ENCODE measurements at regions not wholly inside any gene's neighbourhood (a gene's known extent, or its start where the extent isn't known, plus 50 kb on each side); places are given as distances from the start of the nearest gene placed in this dataset.

DNA sequence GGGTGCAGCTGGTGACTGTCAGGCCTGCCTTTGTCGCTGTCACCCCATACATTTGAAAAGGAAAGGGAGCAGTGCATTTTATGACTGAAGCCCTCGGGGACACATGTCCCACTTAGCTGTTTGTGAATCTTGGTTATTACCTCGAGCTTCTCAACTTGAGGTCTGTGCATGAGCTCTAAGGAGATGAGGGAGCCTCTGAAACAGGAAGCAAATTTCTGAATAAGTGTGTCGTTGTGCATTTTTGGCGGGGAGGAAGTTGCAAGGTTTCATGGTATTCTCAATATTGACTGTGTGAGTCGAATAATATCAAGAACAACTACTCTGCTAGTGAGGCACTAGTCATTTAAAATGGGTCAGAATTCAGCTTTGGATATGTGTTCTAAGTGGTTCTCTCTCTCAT lies 149.7 kb upstream of the PLET1 start:
- POLR2A ChIA-PET, result no interaction called here
- no peak overlapping the region for H3K4me3 ChIP-seq (ENCODE audit: low read depth, low read length)
- CTCF ChIA-PET, result no interaction called here
- DNase-seq (ENCODE audit: low read depth, low spot score), result no peak
- TF ChIP-seq, protein P1, sequence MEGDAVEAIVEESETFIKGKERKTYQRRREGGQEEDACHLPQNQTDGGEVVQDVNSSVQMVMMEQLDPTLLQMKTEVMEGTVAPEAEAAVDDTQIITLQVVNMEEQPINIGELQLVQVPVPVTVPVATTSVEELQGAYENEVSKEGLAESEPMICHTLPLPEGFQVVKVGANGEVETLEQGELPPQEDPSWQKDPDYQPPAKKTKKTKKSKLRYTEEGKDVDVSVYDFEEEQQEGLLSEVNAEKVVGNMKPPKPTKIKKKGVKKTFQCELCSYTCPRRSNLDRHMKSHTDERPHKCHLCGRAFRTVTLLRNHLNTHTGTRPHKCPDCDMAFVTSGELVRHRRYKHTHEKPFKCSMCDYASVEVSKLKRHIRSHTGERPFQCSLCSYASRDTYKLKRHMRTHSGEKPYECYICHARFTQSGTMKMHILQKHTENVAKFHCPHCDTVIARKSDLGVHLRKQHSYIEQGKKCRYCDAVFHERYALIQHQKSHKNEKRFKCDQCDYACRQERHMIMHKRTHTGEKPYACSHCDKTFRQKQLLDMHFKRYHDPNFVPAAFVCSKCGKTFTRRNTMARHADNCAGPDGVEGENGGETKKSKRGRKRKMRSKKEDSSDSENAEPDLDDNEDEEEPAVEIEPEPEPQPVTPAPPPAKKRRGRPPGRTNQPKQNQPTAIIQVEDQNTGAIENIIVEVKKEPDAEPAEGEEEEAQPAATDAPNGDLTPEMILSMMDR (IDR thresholded peaks at IDR 0.05; ENCODE audit: insufficient read depth, low read length, missing control alignments), result no peak

DNA sequence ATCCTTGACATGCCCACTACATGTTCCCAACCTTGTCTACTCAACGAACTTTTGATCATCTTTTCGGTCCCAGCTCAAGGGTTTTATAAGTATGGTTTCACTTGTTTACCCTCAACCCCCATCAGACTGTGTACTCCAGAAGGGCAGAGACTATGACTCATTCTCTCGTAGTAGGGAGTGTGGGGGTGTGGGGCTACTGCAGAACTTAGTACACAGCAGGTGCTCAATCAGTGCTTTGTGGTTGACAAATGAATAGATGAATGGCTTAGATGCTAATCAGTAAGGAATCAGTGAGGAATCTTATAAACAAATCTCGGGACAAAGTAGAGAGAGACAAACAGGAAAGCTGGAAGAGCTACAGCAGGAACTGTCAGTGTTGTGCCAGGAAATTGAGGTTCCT lies 151.7 kb upstream of the PLET1 start:
- CTCF ChIA-PET, result no interaction called here

DNA sequence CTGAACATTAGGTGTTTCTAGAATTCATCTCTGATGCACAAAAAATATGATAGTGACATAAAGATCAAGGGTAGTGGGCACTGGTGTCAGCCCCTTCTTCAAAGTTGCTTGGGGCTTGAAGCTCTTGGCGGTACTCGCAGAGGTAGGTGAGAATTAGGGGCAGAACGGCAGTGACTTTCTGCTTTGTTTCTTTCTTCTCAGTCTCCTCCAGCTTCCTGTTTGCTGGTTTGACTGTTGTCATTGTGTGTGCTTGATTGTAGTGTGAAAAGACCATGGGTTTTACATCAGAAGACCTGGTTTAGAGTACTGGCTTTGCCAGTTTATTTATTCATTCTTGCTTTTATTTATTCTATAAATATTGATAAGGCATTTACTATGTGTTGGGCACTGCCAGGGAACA lies 156.7 kb upstream of the PLET1 start:
- ChIA-PET CTCF (no interaction called here), POLR2A (no interaction called here)
- DNase-seq (ENCODE audit: low read depth, low spot score), result no peak
- no peak overlapping the region for H3K4me3 ChIP-seq (ENCODE audit: low read depth, low read length)
- TF ChIP-seq, protein P1 (IDR thresholded peaks at IDR 0.05; ENCODE audit: insufficient read depth, low read length, missing control alignments), result no peak

More for the DNA sequence above, 151.7 kb upstream of the PLET1 start:
- TF ChIP-seq, protein P1 (IDR thresholded peaks at IDR 0.05; ENCODE audit: insufficient read depth, low read length, missing control alignments), result no peak
- POLR2A ChIA-PET, result no interaction called here
- no peak overlapping the region for H3K4me3 ChIP-seq (ENCODE audit: low read depth, low read length)
- DNase-seq (ENCODE audit: low read depth, low spot score), result no peak

DNA sequence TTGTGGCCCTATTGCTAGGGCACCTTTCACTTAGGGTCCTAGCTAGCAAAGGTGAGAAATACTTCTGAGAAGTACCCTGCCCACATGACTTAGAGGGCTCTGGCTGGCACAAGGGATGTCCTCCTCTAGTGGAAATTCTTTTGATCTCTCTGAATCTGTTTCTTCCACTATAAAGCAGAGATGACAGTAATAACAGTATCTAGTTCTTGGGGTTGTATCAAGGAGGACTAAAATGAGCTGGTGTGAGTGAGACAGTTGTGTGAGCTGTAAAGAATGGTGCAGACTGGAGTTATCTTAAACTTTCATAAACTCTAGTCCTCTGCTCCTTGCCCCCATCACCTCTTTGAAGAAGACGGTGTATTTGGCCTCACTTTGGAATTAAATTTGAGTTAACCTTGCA lies 157.8 kb upstream of the PLET1 start:
- ChIA-PET POLR2A (no interaction called here), CTCF (interaction anchor here (1.2 kb wide), 1 partner anchor 25 kb away, joined by 3 read pairs; no protein-coding TSS in a partner anchor)
- DNase-seq (ENCODE audit: low read depth, low spot score), result no peak
- TF ChIP-seq, protein P1 (IDR thresholded peaks at IDR 0.05; ENCODE audit: insufficient read depth, low read length, missing control alignments), result no peak
- H3K4me3 ChIP-seq (ENCODE audit: low read depth, low read length), result no peak overlapping the region

DNA sequence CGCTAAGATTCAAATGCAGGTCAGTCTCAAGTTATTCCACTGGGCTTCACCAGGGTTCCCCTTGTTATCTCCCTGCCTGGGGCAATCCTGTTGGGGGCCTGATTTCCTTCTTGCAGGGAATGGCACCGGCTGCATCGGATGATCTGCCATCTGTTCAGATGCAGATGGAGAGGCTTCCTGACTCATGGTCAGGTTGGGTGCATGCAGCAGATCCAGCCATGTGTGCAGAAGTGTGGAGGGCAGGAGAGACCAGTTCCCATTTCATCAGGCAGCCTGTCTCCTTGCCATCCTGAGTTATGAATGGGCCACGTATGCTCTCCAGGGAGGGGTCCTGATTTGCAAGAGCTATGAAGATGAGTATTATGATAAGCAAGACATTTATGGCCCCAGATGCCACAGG lies 161.2 kb upstream of the PLET1 start:
- H3K4me3 ChIP-seq (ENCODE audit: low read depth, low read length), result no peak overlapping the region
- CTCF ChIA-PET, result no interaction called here
- DNase-seq (ENCODE audit: low read depth, low spot score), result no peak
- POLR2A ChIA-PET, result no interaction called here
- TF ChIP-seq, protein P1 (IDR thresholded peaks at IDR 0.05; ENCODE audit: insufficient read depth, low read length, missing control alignments), result no peak

DNA sequence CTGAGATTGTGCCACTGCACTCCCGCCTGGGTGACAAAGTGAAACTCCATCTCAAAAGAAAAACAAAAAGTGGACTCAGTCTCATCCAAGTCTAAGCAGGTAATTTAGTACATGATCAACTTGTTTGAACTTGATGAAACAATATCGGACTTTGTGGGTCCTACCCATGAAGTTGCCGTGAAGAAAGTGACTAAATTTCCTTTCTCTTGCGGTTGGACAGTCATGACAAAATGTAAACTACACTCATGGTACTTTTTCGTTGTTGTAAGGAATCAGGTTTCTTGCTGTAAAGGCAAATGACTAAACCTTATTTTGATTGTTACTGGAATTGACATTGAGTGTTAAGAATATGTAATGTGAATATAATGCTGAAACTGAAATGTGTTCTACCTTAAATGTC lies 164.5 kb upstream of the PLET1 start:
- CTCF ChIA-PET, result no interaction called here
- POLR2A ChIA-PET, result no interaction called here
- no peak overlapping the region for H3K4me3 ChIP-seq (ENCODE audit: low read depth, low read length)
- TF ChIP-seq, protein P1 (IDR thresholded peaks at IDR 0.05; ENCODE audit: insufficient read depth, low read length, missing control alignments), result no peak
- no peak for DNase-seq (ENCODE audit: low read depth, low spot score)
